H1 (cell line): ENCODE measurements at regions not wholly inside any gene's neighbourhood (a gene's known extent, or its start where the extent isn't known, plus 50 kb on each side); places are given as distances from the start of the nearest gene placed in this dataset.

Experiments used
- BRCA1 ChIP-seq: IDR thresholded peaks from 2 replicates; pipeline ENCODE4 v1.6.1; 2012; ENCODE audit warnings: low read depth, low read length, improper control_type of control experiment
- CBX8 ChIP-seq: fragments of 300-800, 300-1000 bp; sonication (generic); IDR thresholded peaks from 2 replicates; pipeline ENCODE4 v1.7.1; 2016; ENCODE audit warnings: low read depth, low read length, borderline replicate concordance
- CHD7 ChIP-seq: fragments of 300-600 bp; sonication (generic); IDR thresholded peaks from 2 replicates; pipeline ENCODE4 v1.7.1; 2012; ENCODE audit warnings: low read length, moderate library complexity, mild to moderate bottlenecking, inconsistent platforms; ENCODE audit not compliant: insufficient replicate concordance
- MAX ChIP-seq: IDR thresholded peaks from 2 replicates; pipeline ENCODE4 v1.6.1; 2012; ENCODE audit warnings: inconsistent platforms
- RFX5 ChIP-seq: IDR thresholded peaks from 2 replicates; pipeline ENCODE4 v1.6.1; 2011; ENCODE audit warnings: low read depth, low read length, improper control_type of control experiment, borderline replicate concordance
- SAP30 ChIP-seq: fragments of 300-600 bp; sonication (generic); IDR thresholded peaks from 2 replicates; pipeline ENCODE4 v1.7.1; 2012; ENCODE audit warnings: low read length, moderate library complexity, mild to moderate bottlenecking, inconsistent platforms; ENCODE audit not compliant: insufficient read depth, insufficient replicate concordance
- SUZ12 ChIP-seq: fragments of 200-600 bp; sonication (generic); IDR thresholded peaks from 2 replicates; pipeline ENCODE4 v1.6.1; 2012; ENCODE audit warnings: mild to moderate bottlenecking, inconsistent platforms, low read length, moderate library complexity, mixed read lengths
- TAF1 ChIP-seq: IDR thresholded peaks from 2 replicates; pipeline ENCODE4 v1.6.1; 2011; ENCODE audit warnings: mild to moderate bottlenecking, low read depth, low read length
- YY1 ChIP-seq: IDR thresholded peaks from 2 replicates; pipeline ENCODE4 v1.6.1; 2011; ENCODE audit warnings: low read depth, mild to moderate bottlenecking, low read length

DNA sequence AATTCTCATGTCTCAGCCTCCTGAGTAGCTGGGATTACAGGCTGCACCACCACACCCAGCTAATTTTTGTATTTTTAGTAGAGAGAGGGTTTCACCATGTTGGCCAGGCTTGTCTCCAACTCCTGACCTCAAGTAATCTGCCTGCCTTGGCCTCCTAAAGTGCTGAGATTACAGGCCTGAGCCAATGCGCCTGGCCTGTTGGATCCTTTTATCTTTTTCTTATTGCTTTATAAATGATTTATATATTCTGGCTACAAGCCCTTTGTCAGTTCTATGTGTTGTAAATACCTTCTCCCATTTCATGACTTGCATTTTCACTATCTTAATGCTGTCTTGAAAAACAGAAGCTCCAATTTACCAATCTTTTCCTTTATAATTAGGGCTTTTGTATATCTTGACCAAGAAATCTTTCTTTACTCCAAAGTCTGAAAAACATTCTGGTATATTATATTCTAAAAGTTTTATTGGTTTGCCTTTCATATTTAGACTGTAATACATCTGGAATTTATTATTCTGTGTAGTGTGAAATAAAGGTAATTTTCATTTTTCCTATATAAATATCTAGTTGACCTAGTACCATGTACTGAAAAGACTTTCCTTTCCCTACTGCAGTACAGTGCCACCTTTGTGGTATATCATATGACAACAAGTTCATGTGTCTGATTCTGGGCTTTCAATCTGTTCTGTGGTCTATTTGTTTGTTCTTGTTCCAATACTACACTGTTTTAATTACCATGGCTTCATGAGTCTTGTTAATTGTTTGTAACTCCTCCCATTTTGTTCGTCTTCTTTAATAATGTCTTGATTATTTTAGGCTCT is 52.9 kb upstream of the RNU6-1 start (continued):
- TF ChIP-seq CHD7 (no peak), SUZ12 (no peak), MAX (no peak), SAP30 (no peak), TAF1 (no peak), CBX8 (no peak), RFX5 (no peak), BRCA1 (no peak), YY1 (no peak)
